OCI-LY1 (cell line): ENCODE measurements at regions not wholly inside any gene's neighbourhood (a gene's known extent, or its start where the extent isn't known, plus 50 kb on each side); places are given as distances from the start of the nearest gene placed in this dataset.

ENCODE experiments used
- H2AFZ ChIP-seq: fragments of 200-600 bp; sonication (generic), shearing (Covaris generic); 2 replicates; pipeline ENCODE4 v1.6.0; 2014; ENCODE audit warnings: antibody characterized with exemption, mild to moderate bottlenecking, low read length
- H3F3A ChIP-seq: fragments of 200-600 bp; sonication (generic), shearing (Covaris generic); 2 replicates; pipeline ENCODE4 v1.6.0; 2014; ENCODE audit warnings: mild to moderate bottlenecking, antibody characterized with exemption, low read length, moderate library complexity; ENCODE audit not compliant: insufficient read depth
- H3K27ac ChIP-seq: fragments of 200-600 bp; sonication (generic); 2 replicates; pipeline ENCODE4 v1.5.1; 2014; ENCODE audit warnings: low read length, mixed run types, mild to moderate bottlenecking, low read depth; ENCODE audit not compliant: poor library complexity, severe bottlenecking
- H3K27me3 ChIP-seq: fragments of 200-600 bp; sonication (generic); 2 replicates; pipeline ENCODE4 v1.6.0; 2014; ENCODE audit warnings: antibody characterized with exemption, mild to moderate bottlenecking, low read length, moderate library complexity; ENCODE audit not compliant: insufficient read depth
- H3K36me3 ChIP-seq: fragments of 200-600 bp; sonication (generic); 2 replicates; pipeline ENCODE4 v1.6.1; 2014; ENCODE audit warnings: mild to moderate bottlenecking, antibody characterized with exemption, low read length, moderate library complexity, mixed read lengths; ENCODE audit not compliant: insufficient read depth
- H3K4me1 ChIP-seq: fragments of 200-600 bp; sonication (generic); 2 replicates; pipeline ENCODE4 v1.5.1; 2014; ENCODE audit warnings: mild to moderate bottlenecking, low read length, moderate library complexity; ENCODE audit not compliant: insufficient read depth, severe bottlenecking
- H3K4me2 ChIP-seq: fragments of 200-600 bp; sonication (generic), shearing (Covaris generic); 2 replicates; pipeline ENCODE4 v1.6.1; 2014; ENCODE audit warnings: low read length
- H3K4me3 ChIP-seq: fragments of 200-600 bp; sonication (generic); 2 replicates; pipeline ENCODE4 v1.5.1; 2014; ENCODE audit warnings: low read length, low read depth, mild to moderate bottlenecking, mixed read lengths; ENCODE audit not compliant: poor library complexity, severe bottlenecking
- H3K79me2 ChIP-seq: fragments of 200-600 bp; shearing (Covaris generic); 2 replicates; pipeline ENCODE4 v1.6.1; 2016; ENCODE audit warnings: mixed run types, low read length, mixed read lengths; ENCODE audit not compliant: insufficient read depth
- H3K9ac ChIP-seq: fragments of 200-600 bp; sonication (generic), shearing (Covaris generic); 2 replicates; pipeline ENCODE4 v1.6.1; 2014; ENCODE audit warnings: mild to moderate bottlenecking, low read length, mixed read lengths
- H3K9me2 ChIP-seq: fragments of 200-600 bp; sonication (generic), shearing (Covaris generic); 2 replicates; pipeline ENCODE4 v1.6.1; 2014; ENCODE audit warnings: low read depth, mild to moderate bottlenecking, low read length, mixed read lengths
- H3K9me3 ChIP-seq: fragments of 200-600 bp; shearing (Covaris generic); 2 replicates; pipeline ENCODE4 v1.6.1; 2014; ENCODE audit warnings: low read length, mixed read lengths
- H4K20me1 ChIP-seq: fragments of 200-600 bp; sonication (generic), shearing (Covaris generic); 2 replicates; pipeline ENCODE4 v1.6.0; 2016; ENCODE audit warnings: mild to moderate bottlenecking, low read length; ENCODE audit not compliant: insufficient read depth
- CTCF ChIP-seq: fragments of 200-600 bp; sonication (generic), shearing (Covaris generic); IDR thresholded peaks from 2 replicates; pipeline ENCODE4 v1.5.1; 2017; ENCODE audit warnings: mild to moderate bottlenecking, antibody characterized with exemption, low read length, moderate library complexity, mixed read lengths
- EZH2 ChIP-seq: fragments of 200-600 bp; sonication (generic), shearing (Covaris generic); IDR thresholded peaks from 2 replicates; pipeline ENCODE4 v1.8.0; 2017; ENCODE audit warnings: borderline replicate concordance, mixed run types, mild to moderate bottlenecking, antibody characterized with exemption, low read length, moderate library complexity, mixed read lengths

GRCh38 chr16:5875416-5875815 lies 777.8 kb upstream of the EEF2KMT start:
- H3K27me3 ChIP-seq, result no peaks in the 10 kb centered on the region
- H3K4me3 ChIP-seq, result no peak overlapping the region
- H3K27ac ChIP-seq, result no peak overlapping the region
- H3K4me2 ChIP-seq, result no peak overlapping the region
- no peaks in the 10 kb centered on the region for H4K20me1 ChIP-seq
- H3K9me3 ChIP-seq, result no peaks in the 10 kb centered on the region
- no peak overlapping the region for H3K9ac ChIP-seq
- H3F3A ChIP-seq, result no peaks in the 10 kb centered on the region
- H2AFZ ChIP-seq, result no peak overlapping the region
- no peaks in the 10 kb centered on the region for H3K9me2 ChIP-seq
- TF ChIP-seq CTCF, result no peak
- no peak for TF ChIP-seq EZH2
- H3K4me1 ChIP-seq, result no peaks in the 10 kb centered on the region
- no peaks in the 10 kb centered on the region for H3K36me3 ChIP-seq
- H3K79me2 ChIP-seq, result no peaks in the 10 kb centered on the region

GRCh38 chr16:5874899-5875298 lies 777.3 kb upstream of the EEF2KMT start:
- Histone ChIP-seq H3F3A (no peaks in the 10 kb centered on the region), H3K4me3 (no peak overlapping the region), H3K27ac (no peak overlapping the region), H3K9me2 (no peaks in the 10 kb centered on the region), H3K27me3 (no peaks in the 10 kb centered on the region), H3K4me1 (no peaks in the 10 kb centered on the region), H3K79me2 (no peaks in the 10 kb centered on the region), H3K36me3 (no peaks in the 10 kb centered on the region), H2AFZ (no peak overlapping the region), H3K9me3 (no peaks in the 10 kb centered on the region), H4K20me1 (no peaks in the 10 kb centered on the region), H3K4me2 (no peak overlapping the region), H3K9ac (no peak overlapping the region)
- TF ChIP-seq CTCF (no peak), EZH2 (no peak)

- Histone ChIP-seq H3K9me2 (no peaks in the 10 kb centered on the region), H3K27ac (no peak overlapping the region)
- TF ChIP-seq CTCF, result no peak
- TF ChIP-seq EZH2, result no peak
Observed at GRCh38 chr16:5873221-5873620, 775.6 kb upstream of the EEF2KMT start.

More at GRCh38 chr16:5873221-5873620, 775.6 kb upstream of the EEF2KMT start:
- H3K27me3 ChIP-seq, result no peaks in the 10 kb centered on the region
- H3F3A ChIP-seq, result no peaks in the 10 kb centered on the region
- H3K4me1 ChIP-seq, result no peaks in the 10 kb centered on the region
- no peak overlapping the region for H3K9ac ChIP-seq
- no peak overlapping the region for H3K4me3 ChIP-seq
- no peaks in the 10 kb centered on the region for H3K36me3 ChIP-seq
- H3K4me2 ChIP-seq, result no peak overlapping the region
- no peaks in the 10 kb centered on the region for H4K20me1 ChIP-seq
- no peak overlapping the region for H2AFZ ChIP-seq
- no peaks in the 10 kb centered on the region for H3K9me3 ChIP-seq
- H3K79me2 ChIP-seq, result no peaks in the 10 kb centered on the region
